Suprapubic skin (tissue), 3 donors: ENCODE measurements at regions not wholly inside any gene's neighbourhood (a gene's known extent, or its start where the extent isn't known, plus 50 kb on each side); places are given as distances from the start of the nearest gene placed in this dataset.

Source experiments
- CTCF ChIP-seq, 2 donors: fragments of 200-600 bp in 1 of 2; fragments of 450-650 bp in 1 of 2; sonication (generic) in 1 of 2; IDR thresholded peaks; one replicate each; pipeline ENCODE4 v1.5.1; 2016 to 2019; ENCODE audit warnings: antibody characterized with exemption in 2 of 2, mild to moderate bottlenecking in 1 of 2, moderate library complexity in 1 of 2
- EP300 ChIP-seq: sonication (generic); formaldehyde crosslinking; IDR thresholded peaks from one replicate; pipeline ENCODE4 v1.6.1; 2017; ENCODE audit warnings: antibody characterized with exemption

DNA sequence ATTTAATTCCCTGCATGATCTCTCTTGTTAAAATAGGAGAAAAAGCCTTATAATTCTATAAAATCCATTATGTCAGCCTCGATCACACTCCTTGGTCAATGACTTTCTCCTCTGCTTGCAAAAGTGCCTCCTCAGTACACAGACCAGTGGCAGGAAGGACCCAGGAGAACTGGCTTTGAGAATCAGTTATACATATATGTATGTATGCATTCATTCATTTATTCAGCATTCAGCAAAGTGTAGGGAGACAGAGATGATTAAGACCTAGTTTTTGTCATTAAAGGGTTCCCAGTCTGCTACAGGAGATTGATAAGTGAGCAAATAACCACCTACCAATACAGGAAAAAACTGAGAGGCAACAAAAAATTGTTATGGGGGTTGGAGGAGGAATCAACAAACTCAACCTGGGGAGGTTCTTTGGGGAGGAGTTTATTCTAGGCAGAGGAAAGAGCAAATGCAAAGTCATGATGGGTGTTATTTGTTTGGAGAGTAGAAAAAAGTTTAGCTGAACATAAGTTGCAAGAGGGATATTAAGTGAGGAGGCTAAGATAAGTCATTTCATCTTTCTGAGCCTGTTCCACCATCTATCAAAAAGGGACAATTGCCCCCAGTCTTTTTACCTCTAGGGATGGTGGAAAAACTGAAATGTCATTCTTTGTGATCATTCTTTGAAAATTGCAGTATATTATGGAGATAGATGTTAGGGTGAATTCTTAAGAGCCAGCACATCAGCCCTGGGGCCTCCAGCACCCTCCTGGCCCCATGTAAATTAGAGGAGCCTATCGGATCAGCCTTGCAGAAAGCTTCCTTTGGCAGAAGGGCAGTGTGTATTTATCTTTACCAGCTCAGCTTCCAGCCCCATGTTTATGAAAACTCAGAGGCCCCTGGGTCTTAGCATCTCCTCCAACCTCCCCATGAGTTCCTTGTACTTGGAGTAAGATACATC, 128.0 kb downstream of the OMA1 start:
- TF ChIP-seq CTCF (IDR thresholded peaks at IDR 0.05) (no peak), EP300 (no peak)
